ENCODE measurements at regions not wholly inside any gene's neighbourhood (a gene's known extent, or its start where the extent isn't known, plus 50 kb on each side); places are given as distances from the start of the nearest gene placed in this dataset.

DNA sequence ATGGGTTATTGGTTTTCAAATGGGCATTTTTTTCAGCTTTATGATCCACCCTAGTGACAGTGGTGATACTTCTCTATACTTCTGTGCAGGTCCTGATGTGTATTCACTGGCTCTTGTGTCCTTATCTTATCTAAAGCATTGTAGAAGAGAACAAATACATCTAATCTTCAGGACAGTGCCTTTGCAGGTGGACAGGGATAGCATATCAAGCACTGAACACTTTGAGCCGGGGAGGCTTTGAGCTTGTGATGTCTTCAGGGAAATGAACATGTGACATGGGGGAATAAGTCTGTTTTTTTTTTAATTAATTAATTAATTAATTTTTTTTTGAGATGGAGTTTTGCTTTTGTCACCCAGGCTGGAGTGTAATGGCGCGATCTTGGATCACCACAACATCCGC is 115.5 kb upstream of the KLF4 start:
- TF ChIP-seq, protein P1, sequence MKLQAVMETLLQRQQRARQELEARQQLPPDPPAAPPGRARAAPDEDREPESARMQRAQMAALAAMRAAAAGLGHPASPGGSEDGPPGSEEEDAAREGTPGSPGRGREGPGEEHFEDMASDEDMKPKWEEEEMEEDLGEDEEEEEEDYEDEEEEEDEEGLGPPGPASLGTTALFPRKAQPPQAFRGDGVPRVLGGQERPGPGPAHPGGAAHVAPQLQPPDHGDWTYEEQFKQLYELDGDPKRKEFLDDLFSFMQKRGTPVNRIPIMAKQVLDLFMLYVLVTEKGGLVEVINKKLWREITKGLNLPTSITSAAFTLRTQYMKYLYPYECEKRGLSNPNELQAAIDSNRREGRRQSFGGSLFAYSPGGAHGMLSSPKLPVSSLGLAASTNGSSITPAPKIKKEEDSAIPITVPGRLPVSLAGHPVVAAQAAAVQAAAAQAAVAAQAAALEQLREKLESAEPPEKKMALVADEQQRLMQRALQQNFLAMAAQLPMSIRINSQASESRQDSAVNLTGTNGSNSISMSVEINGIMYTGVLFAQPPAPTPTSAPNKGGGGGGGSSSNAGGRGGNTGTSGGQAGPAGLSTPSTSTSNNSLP (IDR thresholded peaks at IDR 0.05; ENCODE audit: low read depth, low read length), result no peak
- TF ChIP-seq ZSCAN9 (CRISPR knock-in tag; IDR thresholded peaks at IDR 0.05; ENCODE audit: borderline replicate concordance), result no peak
- TF ChIP-seq, protein P2, sequence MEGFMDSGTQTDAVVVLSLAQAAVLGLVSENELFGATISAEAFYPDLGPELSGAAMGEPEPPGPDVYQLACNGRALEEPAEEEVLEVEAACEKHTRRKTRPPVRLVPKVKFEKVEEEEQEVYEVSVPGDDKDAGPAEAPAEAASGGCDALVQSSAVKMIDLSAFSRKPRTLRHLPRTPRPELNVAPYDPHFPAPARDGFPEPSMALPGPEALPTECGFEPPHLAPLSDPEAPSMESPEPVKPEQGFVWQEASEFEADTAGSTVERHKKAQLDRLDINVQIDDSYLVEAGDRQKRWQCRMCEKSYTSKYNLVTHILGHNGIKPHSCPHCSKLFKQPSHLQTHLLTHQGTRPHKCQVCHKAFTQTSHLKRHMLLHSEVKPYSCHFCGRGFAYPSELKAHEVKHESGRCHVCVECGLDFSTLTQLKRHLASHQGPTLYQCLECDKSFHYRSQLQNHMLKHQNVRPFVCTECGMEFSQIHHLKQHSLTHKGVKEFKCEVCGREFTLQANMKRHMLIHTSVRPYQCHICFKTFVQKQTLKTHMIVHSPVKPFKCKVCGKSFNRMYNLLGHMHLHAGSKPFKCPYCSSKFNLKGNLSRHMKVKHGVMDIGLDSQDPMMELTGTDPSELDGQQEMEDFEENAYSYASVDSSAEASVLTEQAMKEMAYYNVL (CRISPR knock-in tag; IDR thresholded peaks at IDR 0.05; ENCODE audit: borderline replicate concordance), result no peak
- no peak for TF ChIP-seq FOXC1 (CRISPR knock-in tag; IDR thresholded peaks at IDR 0.05; ENCODE audit: borderline replicate concordance)
- TF ChIP-seq, protein P3, sequence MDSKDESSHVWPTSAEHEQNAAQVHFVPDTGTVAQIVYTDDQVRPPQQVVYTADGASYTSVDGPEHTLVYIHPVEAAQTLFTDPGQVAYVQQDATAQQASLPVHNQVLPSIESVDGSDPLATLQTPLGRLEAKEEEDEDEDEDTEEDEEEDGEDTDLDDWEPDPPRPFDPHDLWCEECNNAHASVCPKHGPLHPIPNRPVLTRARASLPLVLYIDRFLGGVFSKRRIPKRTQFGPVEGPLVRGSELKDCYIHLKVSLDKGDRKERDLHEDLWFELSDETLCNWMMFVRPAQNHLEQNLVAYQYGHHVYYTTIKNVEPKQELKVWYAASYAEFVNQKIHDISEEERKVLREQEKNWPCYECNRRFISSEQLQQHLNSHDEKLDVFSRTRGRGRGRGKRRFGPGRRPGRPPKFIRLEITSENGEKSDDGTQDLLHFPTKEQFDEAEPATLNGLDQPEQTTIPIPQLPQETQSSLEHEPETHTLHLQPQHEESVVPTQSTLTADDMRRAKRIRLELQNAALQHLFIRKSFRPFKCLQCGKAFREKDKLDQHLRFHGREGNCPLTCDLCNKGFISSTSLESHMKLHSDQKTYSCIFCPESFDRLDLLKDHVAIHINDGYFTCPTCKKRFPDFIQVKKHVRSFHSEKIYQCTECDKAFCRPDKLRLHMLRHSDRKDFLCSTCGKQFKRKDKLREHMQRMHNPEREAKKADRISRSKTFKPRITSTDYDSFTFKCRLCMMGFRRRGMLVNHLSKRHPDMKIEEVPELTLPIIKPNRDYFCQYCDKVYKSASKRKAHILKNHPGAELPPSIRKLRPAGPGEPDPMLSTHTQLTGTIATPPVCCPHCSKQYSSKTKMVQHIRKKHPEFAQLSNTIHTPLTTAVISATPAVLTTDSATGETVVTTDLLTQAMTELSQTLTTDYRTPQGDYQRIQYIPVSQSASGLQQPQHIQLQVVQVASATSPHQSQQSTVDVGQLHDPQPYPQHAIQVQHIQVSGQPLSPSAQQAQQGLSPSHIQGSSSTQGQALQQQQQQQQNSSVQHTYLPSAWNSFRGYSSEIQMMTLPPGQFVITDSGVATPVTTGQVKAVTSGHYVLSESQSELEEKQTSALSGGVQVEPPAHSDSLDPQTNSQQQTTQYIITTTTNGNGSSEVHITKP (CRISPR knock-in tag; IDR thresholded peaks at IDR 0.05; ENCODE audit: low read depth), result no peak
- TF ChIP-seq, protein P4, sequence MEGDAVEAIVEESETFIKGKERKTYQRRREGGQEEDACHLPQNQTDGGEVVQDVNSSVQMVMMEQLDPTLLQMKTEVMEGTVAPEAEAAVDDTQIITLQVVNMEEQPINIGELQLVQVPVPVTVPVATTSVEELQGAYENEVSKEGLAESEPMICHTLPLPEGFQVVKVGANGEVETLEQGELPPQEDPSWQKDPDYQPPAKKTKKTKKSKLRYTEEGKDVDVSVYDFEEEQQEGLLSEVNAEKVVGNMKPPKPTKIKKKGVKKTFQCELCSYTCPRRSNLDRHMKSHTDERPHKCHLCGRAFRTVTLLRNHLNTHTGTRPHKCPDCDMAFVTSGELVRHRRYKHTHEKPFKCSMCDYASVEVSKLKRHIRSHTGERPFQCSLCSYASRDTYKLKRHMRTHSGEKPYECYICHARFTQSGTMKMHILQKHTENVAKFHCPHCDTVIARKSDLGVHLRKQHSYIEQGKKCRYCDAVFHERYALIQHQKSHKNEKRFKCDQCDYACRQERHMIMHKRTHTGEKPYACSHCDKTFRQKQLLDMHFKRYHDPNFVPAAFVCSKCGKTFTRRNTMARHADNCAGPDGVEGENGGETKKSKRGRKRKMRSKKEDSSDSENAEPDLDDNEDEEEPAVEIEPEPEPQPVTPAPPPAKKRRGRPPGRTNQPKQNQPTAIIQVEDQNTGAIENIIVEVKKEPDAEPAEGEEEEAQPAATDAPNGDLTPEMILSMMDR (CRISPR knock-in tag; IDR thresholded peaks at IDR 0.05), result no peak
- TF ChIP-seq FOXK2 (IDR thresholded peaks at IDR 0.05), result no peak
- no peak for TF ChIP-seq RAD21 (CRISPR knock-in tag; IDR thresholded peaks at IDR 0.05)
- TF ChIP-seq KLF9 (CRISPR knock-in tag; IDR thresholded peaks at IDR 0.05; ENCODE audit: low read depth), result no peak
- no peak for TF ChIP-seq MEIS2 (CRISPR knock-in tag; IDR thresholded peaks at IDR 0.05)
- TF ChIP-seq, protein P5, sequence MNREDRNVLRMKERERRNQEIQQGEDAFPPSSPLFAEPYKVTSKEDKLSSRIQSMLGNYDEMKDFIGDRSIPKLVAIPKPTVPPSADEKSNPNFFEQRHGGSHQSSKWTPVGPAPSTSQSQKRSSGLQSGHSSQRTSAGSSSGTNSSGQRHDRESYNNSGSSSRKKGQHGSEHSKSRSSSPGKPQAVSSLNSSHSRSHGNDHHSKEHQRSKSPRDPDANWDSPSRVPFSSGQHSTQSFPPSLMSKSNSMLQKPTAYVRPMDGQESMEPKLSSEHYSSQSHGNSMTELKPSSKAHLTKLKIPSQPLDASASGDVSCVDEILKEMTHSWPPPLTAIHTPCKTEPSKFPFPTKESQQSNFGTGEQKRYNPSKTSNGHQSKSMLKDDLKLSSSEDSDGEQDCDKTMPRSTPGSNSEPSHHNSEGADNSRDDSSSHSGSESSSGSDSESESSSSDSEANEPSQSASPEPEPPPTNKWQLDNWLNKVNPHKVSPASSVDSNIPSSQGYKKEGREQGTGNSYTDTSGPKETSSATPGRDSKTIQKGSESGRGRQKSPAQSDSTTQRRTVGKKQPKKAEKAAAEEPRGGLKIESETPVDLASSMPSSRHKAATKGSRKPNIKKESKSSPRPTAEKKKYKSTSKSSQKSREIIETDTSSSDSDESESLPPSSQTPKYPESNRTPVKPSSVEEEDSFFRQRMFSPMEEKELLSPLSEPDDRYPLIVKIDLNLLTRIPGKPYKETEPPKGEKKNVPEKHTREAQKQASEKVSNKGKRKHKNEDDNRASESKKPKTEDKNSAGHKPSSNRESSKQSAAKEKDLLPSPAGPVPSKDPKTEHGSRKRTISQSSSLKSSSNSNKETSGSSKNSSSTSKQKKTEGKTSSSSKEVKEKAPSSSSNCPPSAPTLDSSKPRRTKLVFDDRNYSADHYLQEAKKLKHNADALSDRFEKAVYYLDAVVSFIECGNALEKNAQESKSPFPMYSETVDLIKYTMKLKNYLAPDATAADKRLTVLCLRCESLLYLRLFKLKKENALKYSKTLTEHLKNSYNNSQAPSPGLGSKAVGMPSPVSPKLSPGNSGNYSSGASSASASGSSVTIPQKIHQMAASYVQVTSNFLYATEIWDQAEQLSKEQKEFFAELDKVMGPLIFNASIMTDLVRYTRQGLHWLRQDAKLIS (CRISPR knock-in tag; IDR thresholded peaks at IDR 0.05), result no peak

Data from HepG2 (cell line).